ENCODE measurements at regions not wholly inside any gene's neighbourhood (a gene's known extent, or its start where the extent isn't known, plus 50 kb on each side); places are given as distances from the start of the nearest gene placed in this dataset.
"Not testable (repeated sequence)": the region's sequence is repeated elsewhere in the genome, so short reads cannot be mapped to it uniquely, and the experiment has no call there.

GRCh38 chr3:147675761-147676160, 266.6 kb downstream of the ZIC1 start:
- no peak for DNase-seq

GRCh38 chr3:147680837-147681483, 271.8 kb downstream of the ZIC1 start:
- peak; percentile 10 to 59 for DNase-seq

DNA sequence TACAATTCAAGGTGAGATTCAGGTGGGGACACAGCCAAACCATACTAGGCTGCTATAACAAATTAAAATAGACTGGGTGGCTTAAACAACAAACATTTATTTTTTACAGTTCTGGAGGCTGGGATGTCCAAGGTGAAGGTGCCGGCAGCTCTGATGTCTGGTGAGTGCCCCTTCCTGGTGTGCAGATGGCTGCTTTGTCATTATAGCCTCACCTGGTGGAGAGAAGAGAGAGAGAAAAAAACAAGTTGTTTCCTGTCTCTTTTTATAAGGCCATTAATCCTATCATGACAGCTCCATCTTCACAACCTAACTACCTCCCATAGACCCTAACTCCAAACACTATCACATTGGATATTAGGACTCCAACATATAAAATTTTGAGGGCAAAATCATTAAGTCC, 279.7 kb downstream of the ZIC1 start:
- DNase-seq: no peak

DNA sequence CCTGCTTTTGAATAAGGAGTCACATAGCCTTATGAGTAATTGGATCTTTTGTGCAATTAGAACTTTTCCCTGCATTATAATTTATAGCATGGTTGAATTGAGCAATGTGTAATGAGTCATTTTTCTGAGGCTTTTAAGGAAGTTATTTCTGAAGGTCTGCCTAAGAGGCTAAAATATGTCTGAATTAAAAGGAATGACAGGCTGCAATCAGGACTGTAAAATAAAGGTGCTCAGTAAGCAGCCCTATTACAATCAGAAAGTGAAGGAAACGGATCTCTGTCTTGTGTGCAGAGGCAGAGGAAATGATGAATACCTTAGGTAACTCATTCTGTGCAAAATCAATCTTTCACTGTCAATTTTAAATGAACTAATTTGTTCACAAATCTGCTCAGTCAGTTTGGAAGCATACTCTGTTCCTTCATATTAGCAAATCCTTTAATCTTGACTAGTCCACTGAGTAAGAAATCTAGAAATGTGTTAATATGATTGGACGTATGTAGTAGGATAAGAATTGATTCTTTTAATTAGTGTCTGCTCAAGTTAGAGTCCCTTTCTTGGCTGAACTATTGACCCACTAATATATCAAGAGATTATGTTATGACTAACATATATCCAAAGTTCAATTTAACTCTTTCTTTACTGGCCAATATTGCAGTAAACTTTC, 290.1 kb downstream of the ZIC1 start:
- DNase-seq: no peak

DNA sequence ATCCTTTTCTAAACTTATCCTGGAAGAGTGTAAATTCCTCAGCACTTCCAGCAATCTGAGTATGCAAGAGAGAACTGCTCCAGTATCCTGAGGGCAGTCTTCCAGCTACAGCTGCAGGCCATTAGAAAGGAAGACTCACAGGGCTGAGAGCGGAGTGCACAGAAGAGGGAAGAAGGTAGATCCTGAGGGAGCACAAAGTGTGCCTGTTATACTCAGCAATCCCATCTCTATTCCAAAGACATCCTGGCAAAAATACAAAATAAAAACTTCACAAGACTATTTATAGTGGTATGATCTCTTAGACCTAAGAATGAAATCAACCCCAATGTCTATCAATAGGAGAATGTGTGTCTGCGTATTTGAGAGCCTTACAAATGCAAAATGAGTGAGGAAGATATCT, 292.0 kb downstream of the ZIC1 start:
- no peak for DNase-seq

DNA sequence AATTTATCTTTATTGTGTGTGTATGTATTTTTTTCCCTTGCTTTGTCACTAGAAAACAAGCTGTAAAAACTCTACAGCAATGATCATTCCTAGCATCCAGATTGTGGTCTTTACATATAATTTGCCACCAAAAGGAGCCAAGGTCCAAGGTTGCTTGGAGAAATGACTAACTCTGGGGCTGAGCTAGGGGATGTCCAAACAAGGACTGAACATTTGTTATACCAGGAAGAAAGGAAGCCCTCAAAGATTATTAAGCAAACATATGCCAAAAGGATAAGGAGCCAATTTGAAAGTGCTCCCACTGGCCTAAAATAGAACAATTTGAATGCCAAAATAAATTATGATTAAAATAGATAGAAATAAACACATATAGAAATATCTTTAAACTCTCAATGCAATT, 293.3 kb downstream of the ZIC1 start:
- no peak for DNase-seq

- no peak for DNase-seq
Observed at GRCh38 chr3:147705651-147706051, 296.5 kb downstream of the ZIC1 start.

- DNase-seq: not testable (repeated sequence)
Observed at GRCh38 chr3:147710753-147711152, 301.6 kb downstream of the ZIC1 start.

GRCh38 chr3:147712357-147712756, 303.2 kb downstream of the ZIC1 start:
- DNase-seq: no peak

GRCh38 chr3:147712758-147713157, 303.6 kb downstream of the ZIC1 start:
- not testable (repeated sequence) for DNase-seq

- no peak for DNase-seq
Observed at GRCh38 chr3:147713234-147714133, 304.3 kb downstream of the ZIC1 start.

DNA sequence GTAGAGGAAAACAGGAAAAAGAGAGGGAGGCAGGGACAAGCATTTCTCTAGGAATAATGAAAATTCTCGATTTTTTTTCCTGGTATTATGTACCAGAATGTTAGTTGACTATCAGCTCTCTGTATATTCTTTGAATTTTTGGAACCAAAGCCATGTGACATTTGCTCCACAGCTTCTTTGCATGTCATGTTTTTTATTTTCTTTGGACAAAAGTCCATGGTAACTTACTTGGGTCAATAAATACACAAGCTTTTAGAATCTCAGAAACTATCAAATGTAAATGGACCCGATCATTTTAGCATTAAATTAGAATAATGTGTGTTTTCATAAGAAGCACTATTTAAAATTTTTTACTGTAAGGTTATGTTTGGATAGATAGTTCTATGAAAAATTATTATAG, 320.5 kb downstream of the ZIC1 start:
- DNase-seq: no peak

DNA sequence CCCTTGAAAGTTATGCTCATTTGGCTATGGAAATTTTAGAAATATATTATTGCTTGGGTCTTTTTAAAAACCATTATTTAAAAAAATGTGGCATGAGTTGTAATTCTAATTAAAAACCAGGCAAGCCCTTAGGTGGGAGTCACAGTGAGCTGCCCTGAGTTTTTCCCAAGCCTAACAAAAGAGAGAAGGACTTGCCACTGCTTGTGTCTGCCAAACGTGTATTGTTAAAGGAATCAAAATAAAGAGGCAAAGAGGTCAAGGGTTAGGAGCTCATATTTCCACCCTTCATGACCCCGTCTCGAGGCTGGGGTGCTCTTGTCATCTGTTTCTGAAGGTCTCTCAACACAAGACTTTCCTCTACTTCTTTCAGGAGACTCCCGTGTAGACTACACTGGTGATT, 321.1 kb downstream of the ZIC1 start:
- no peak for DNase-seq

GRCh38 chr3:147733217-147733616, 324.1 kb downstream of the ZIC1 start:
- DNase-seq: no peak

DNA sequence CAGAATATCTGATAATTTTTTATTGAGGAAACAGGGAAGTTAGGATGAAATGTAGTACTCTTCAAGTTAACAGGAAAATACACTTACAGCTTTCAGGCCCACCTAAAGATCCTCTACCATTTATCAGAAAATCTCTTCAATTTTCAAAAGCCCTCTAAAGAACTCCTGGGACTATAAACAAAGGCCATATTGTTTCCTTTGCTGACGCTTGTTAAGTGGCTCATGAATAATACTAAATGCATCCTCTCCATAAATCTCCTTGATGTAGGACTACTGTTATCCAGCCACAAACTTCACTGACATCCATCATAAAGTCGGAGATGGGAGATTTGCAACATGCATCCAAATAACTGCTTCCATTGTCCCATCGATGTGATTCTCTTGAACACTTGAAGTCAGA, 326.5 kb downstream of the ZIC1 start:
- DNase-seq: no peak

DNA sequence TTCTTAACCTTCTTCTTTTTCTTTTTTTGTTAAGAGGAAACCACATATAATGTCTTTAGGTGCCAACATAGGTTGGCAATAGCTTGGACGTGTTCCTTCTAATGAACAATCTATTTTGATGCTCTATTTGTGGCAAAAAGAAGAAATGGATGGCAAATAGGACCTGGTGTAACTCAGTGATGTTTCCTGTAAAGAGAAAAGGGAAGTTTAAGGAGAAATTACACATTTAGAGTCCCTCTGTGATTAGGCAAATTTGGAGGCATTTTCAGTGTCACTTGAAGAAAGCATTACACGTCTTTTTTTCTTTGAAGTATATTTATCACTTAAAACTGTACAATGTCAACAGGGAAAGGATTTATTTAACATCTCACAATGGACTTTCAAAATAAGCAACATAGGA, 327.1 kb downstream of the ZIC1 start:
- DNase-seq: no peak

DNA sequence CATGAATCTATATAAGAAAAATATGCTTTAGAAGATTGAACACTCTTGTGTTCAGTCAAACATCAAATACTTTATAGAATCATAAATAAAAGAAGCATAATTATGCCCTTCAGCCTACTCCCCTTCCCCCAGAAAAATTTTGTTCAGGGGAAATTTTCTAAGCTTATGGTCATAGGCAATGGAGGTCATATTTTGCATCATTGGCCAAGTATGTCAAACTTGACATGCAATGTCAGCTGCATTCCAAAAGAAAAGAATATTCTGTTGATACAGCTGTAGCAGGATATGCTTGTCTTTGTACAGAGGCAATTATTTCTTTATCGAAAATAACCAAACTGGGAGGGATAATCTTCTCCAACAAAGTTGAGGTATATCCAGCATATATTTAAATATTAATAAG, 328.2 kb downstream of the ZIC1 start:
- DNase-seq: no peak

DNA sequence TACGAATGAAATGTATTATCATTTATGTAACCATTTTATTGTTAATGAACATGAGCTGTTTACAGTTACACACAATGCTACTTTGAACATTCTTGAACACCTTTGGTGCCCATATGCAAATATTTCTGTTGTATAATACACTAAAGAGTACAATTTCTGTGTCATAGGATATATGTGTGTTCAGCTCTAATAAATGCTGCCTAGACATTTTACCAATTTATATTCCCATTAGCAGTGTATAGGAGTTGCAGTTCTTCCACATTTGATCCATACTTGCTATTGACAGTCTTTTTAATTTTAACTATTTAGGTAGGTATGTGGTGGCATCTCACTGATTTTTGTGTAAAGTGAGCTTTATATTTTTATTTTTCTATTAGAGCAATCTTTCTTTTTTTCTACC, 331.8 kb downstream of the ZIC1 start:
- DNase-seq: no peak

GRCh38 chr3:147744967-147745366, 335.8 kb downstream of the ZIC1 start:
- DNase-seq: no peak

GRCh38 chr3:147755310-147755709, 346.1 kb downstream of the ZIC1 start:
- DNase-seq: no peak

DNA sequence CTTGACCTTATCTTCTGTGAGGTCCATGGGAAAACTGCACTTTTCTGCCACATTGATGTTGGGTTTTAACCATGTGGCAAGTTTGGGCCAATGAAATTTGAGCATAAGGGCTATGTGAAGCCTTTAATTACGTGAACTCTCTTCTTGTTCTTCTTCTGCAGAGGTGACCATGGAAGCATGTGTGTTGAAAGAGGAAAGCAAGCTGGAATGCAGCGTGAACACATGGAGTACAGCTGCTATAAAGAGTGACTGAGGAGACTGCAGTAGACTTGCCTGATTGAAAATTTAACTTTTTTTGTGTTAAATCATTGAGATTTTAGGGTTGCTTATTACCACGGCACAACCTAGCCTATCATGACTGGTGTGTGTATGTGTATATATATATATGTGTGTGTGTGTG, 347.3 kb downstream of the ZIC1 start:
- DNase-seq: no peak

GRCh38 chr3:147757866-147758265, 348.7 kb downstream of the ZIC1 start:
- no peak for DNase-seq

GRCh38 chr3:147758771-147759170, 349.6 kb downstream of the ZIC1 start:
- no peak for DNase-seq

DNA sequence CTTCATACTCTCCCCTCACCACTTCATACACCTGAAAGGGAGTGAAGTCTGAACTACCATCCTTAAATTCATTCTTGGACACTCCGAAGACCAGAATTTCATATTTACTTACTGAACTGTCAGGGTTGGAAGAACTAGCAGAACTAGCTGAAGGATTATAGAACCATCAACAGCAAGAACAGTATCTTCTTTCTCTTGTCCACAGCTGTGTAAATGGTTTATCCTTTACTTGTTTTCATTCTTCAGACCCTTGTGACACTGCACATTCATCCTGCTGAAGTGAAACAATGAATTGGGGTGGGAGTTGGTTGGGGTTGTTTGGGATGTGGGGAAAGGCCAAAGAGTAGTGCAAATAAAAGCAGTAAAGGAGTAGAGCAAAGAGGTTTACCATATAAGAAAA, 350.9 kb downstream of the ZIC1 start:
- no peak for DNase-seq
